NCI-H128 (cell line): ENCODE measurements at regions not wholly inside any gene's neighbourhood (a gene's known extent, or its start where the extent isn't known, plus 50 kb on each side); places are given as distances from the start of the nearest gene placed in this dataset.

ENCODE experiments used
- DNase-seq: peaks from one replicate; lab custom pipeline; 2025; ENCODE audit not compliant: unreplicated experiment; lab: John Stamatoyannopoulos, UW

GRCh38 chr6:170048615-170049256, 242.1 kb downstream of the DLL1 start:
- DNase-seq = no peak

- no peak for DNase-seq
Observed at GRCh38 chr6:170047823-170048222, 243.1 kb downstream of the DLL1 start.

GRCh38 chr6:170046791-170047626, 243.9 kb downstream of the DLL1 start:
- DNase-seq = no peak

- no peak for DNase-seq
Observed at GRCh38 chr6:170045981-170046667, 244.8 kb downstream of the DLL1 start.

- DNase-seq = no peak
Observed at GRCh38 chr6:170045563-170045960, 245.3 kb downstream of the DLL1 start.

- no peak for DNase-seq
Observed at GRCh38 chr6:170044836-170045562, 245.9 kb downstream of the DLL1 start.

- no peak for DNase-seq
Observed at GRCh38 chr6:170043881-170044790, 246.7 kb downstream of the DLL1 start.

- no peak for DNase-seq
Observed at GRCh38 chr6:170043150-170043819, 247.6 kb downstream of the DLL1 start.

- no peak for DNase-seq
Observed at GRCh38 chr6:170042596-170043118, 248.2 kb downstream of the DLL1 start.

- no peak for DNase-seq
Observed at GRCh38 chr6:170042123-170042522, 248.8 kb downstream of the DLL1 start.

GRCh38 chr6:170041526-170041925, 249.4 kb downstream of the DLL1 start:
- DNase-seq = no peak

- DNase-seq = no peak
Observed at GRCh38 chr6:170040906-170041305, 250.0 kb downstream of the DLL1 start.

- no peak for DNase-seq
Observed at GRCh38 chr6:170040115-170040500, 250.8 kb downstream of the DLL1 start.

GRCh38 chr6:170039156-170040114, 251.4 kb downstream of the DLL1 start:
- DNase-seq = no peak

GRCh38 chr6:170038708-170039107, 252.2 kb downstream of the DLL1 start:
- DNase-seq = no peak

GRCh38 chr6:170038251-170038650, 252.6 kb downstream of the DLL1 start:
- DNase-seq = no peak

- no peak for DNase-seq
Observed at GRCh38 chr6:170037541-170038250, 253.2 kb downstream of the DLL1 start.

- no peak for DNase-seq
Observed at GRCh38 chr6:170036916-170037315, 254.0 kb downstream of the DLL1 start.
